Activated CD4-positive, alpha-beta T cell treated with anti-CD3 and anti-CD28 coated beads, Interleukin-2, amount 50 U/mL, for 24 hours (primary cell): ENCODE measurements at regions not wholly inside any gene's neighbourhood (a gene's known extent, or its start where the extent isn't known, plus 50 kb on each side); places are given as distances from the start of the nearest gene placed in this dataset.
"Not testable (repeated sequence)": the region's sequence is repeated elsewhere in the genome, so short reads cannot be mapped to it uniquely, and the experiment has no call there.

Experiments
- DNase-seq, 2 donors: peaks; one replicate each; pipeline ENCODE4 v3.0.0-alpha.2; 2020; ENCODE audit warnings: low read depth in 1 of 2, low spot score in 1 of 2

GRCh38 chr18:41631723-41632285, 323.2 kb upstream of the PIK3C3 start:
- not testable (repeated sequence) for DNase-seq

- DNase-seq: no peak
These were observed 324.7 kb upstream of the PIK3C3 start for GRCh38 chr18:41630232-41630886.

- no peak for DNase-seq
These were observed 330.6 kb upstream of the PIK3C3 start for GRCh38 chr18:41624460-41624859.

GRCh38 chr18:41621177-41621576, 333.9 kb upstream of the PIK3C3 start:
- no peak for DNase-seq

- DNase-seq: no peak
These were observed 336.9 kb upstream of the PIK3C3 start for GRCh38 chr18:41618147-41618546.

- no peak for DNase-seq
These were observed 337.4 kb upstream of the PIK3C3 start for GRCh38 chr18:41617647-41618046.

- no peak for DNase-seq
These were observed 341.9 kb upstream of the PIK3C3 start for GRCh38 chr18:41613003-41613609.

GRCh38 chr18:41604964-41605363, 350.1 kb upstream of the PIK3C3 start:
- DNase-seq: no peak

GRCh38 chr18:41602034-41602433, 353.0 kb upstream of the PIK3C3 start:
- no peak for DNase-seq

GRCh38 chr18:41600693-41601391, 354.2 kb upstream of the PIK3C3 start:
- DNase-seq: no peak

GRCh38 chr18:41599466-41599865, 355.6 kb upstream of the PIK3C3 start:
- DNase-seq: no peak

GRCh38 chr18:41594582-41594981, 360.5 kb upstream of the PIK3C3 start:
- DNase-seq: no peak

- DNase-seq: no peak
These were observed 361.8 kb upstream of the PIK3C3 start for GRCh38 chr18:41593171-41593675.

GRCh38 chr18:41587976-41588375, 367.1 kb upstream of the PIK3C3 start:
- DNase-seq: no peak

- no peak for DNase-seq
These were observed 369.5 kb upstream of the PIK3C3 start for GRCh38 chr18:41585512-41585911.

GRCh38 chr18:41579185-41579584, 375.8 kb upstream of the PIK3C3 start:
- DNase-seq: no peak

GRCh38 chr18:41577529-41577928, 377.5 kb upstream of the PIK3C3 start:
- no peak for DNase-seq

GRCh38 chr18:41576643-41577042, 378.4 kb upstream of the PIK3C3 start:
- DNase-seq: no peak

GRCh38 chr18:41569867-41570266, 385.2 kb upstream of the PIK3C3 start:
- no peak for DNase-seq

- DNase-seq: no peak
These were observed 393.1 kb upstream of the PIK3C3 start for GRCh38 chr18:41561961-41562360.

- no peak for DNase-seq
These were observed 396.3 kb upstream of the PIK3C3 start for GRCh38 chr18:41558715-41559114.

GRCh38 chr18:41553716-41554115, 401.3 kb upstream of the PIK3C3 start:
- DNase-seq: no peak
